Prostate gland (tissue), 2 donors: ENCODE measurements at regions not wholly inside any gene's neighbourhood (a gene's known extent, or its start where the extent isn't known, plus 50 kb on each side); places are given as distances from the start of the nearest gene placed in this dataset.

Experiments
- DNase-seq: peaks from one replicate; pipeline ENCODE4 v3.0.0-alpha.2; 2019; ENCODE audit warnings: low spot score
- H3K27ac ChIP-seq, 2 donors: fragments of 200-600 bp; sonication (generic); 2 replicates each; pipeline ENCODE4 v1.5.1; 2017 to 2019
- H3K27me3 ChIP-seq: fragments of 200-600 bp; sonication (generic); replicated peaks from 2 replicates; pipeline ENCODE4 v1.5.1; 2019; ENCODE audit not compliant: insufficient read depth
- H3K36me3 ChIP-seq, 2 donors: fragments of 200-600 bp; sonication (generic); 1 replicate in 1 of 2; 2 replicates in 1 of 2; pipeline versions ENCODE4 v1.5.1 to v1.8.1; 2017 to 2019
- H3K4me1 ChIP-seq: fragments of 200-600 bp; sonication (generic); replicated peaks from 2 replicates; pipeline ENCODE4 v1.5.1; 2019
- H3K4me3 ChIP-seq, 2 donors: fragments of 200-600 bp; sonication (generic); 2 replicates each; pipeline ENCODE4 v1.5.1; 2017 to 2019
- H3K9me3 ChIP-seq: fragments of 200-600 bp; sonication (generic); 2 replicates; pipeline ENCODE4 v1.5.1; 2017
- POLR2A ChIP-seq: fragments of 450-650 bp; IDR thresholded peaks from one replicate; pipeline ENCODE4 v1.6.1; 2016; ENCODE audit warnings: antibody characterized with exemption, mild to moderate bottlenecking
- POLR2AphosphoS5 ChIP-seq: sonication (generic); formaldehyde crosslinking; IDR thresholded peaks from one replicate; pipeline ENCODE4 v1.6.1; 2017; ENCODE audit warnings: antibody characterized with exemption
- WGBS: methylation state at CpG from one replicate; pipeline ENCODE4 v1.1.5; 2018; 5-methylcytosine and 5-hydroxymethylcytosine counted together
- intact Hi-C: fragments of 100-400 bp; cut with DNase I; formaldehyde crosslinking; loops from one replicate; pipeline ENCODE4 v1.14.2; 2022
- TF ChIP-seq, protein P1 (sequence below), 4 experiments: fragments of 200-600 bp in 2 of 4; fragments of 450-650 bp in 2 of 4; sonication (generic) in 2 of 4; IDR thresholded peaks; 1 replicate in 3 of 4; 2 replicates in 1 of 4; pipeline ENCODE4 v1.5.1; 2016 to 2019; ENCODE audit warnings: antibody characterized with exemption in 4 of 4, mild to moderate bottlenecking in 2 of 4, moderate library complexity in 2 of 4

DNA sequence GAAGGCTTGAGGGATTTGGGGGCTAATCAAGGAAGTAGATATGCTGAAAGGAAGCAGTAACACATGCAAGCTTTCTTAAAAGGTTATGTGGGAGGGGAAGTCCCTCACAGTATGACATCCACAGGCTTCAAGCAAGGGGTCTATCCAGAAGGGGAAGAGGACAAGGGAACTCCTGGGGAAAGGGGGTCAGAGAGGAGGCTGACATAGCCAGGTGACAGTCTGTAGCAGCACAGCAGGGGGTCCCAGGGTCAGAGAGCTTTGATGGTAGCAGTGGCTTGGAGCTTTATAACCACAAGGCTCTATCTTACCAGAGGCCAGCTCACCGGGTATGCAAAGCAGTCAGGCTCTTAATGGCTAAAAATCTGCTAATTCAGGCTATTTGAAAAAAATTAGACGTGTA is 150.6 kb upstream of the NSMCE3 start:
- intact Hi-C loops, result no loop called here
- 67% methylated on average over 2 of the region's 2 CpGs for WGBS
- H3K4me1 ChIP-seq, result no peaks in the 10 kb centered on the region
- TF ChIP-seq POLR2AphosphoS5, result no peak
- TF ChIP-seq POLR2A, result no peak
- TF ChIP-seq, protein P1, sequence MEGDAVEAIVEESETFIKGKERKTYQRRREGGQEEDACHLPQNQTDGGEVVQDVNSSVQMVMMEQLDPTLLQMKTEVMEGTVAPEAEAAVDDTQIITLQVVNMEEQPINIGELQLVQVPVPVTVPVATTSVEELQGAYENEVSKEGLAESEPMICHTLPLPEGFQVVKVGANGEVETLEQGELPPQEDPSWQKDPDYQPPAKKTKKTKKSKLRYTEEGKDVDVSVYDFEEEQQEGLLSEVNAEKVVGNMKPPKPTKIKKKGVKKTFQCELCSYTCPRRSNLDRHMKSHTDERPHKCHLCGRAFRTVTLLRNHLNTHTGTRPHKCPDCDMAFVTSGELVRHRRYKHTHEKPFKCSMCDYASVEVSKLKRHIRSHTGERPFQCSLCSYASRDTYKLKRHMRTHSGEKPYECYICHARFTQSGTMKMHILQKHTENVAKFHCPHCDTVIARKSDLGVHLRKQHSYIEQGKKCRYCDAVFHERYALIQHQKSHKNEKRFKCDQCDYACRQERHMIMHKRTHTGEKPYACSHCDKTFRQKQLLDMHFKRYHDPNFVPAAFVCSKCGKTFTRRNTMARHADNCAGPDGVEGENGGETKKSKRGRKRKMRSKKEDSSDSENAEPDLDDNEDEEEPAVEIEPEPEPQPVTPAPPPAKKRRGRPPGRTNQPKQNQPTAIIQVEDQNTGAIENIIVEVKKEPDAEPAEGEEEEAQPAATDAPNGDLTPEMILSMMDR (IDR thresholded peaks at IDR 0.05), result no peak
- no peak for DNase-seq
- no peak overlapping the region for H3K4me3 ChIP-seq
- no peak overlapping the region for H3K27ac ChIP-seq
- no peaks in the 10 kb centered on the region for H3K27me3 ChIP-seq
- H3K9me3 ChIP-seq, result no peaks in the 10 kb centered on the region
- H3K36me3 ChIP-seq, result no peaks in the 10 kb centered on the region

DNA sequence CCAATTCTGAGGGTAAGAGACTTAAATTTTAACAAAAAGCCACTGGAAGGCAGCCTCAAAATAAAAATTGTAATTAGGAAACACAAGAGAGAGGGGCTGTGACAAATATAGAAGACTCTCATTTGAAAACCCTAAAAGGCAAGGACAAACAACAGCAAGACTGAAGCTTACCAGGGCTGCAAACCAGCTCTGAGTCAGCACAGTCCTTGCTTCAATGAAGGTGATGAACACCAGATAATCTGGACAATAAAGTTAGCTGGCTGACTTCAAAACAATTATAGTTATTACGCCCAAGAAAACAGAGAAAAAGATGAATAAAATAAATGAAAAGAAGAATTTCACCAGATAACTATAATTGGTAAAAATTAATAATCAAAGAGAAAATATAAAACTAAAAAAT is 149.3 kb upstream of the NSMCE3 start:
- TF ChIP-seq, protein P1 (IDR thresholded peaks at IDR 0.05), result no peak
- TF ChIP-seq POLR2AphosphoS5 (no peak), POLR2A (no peak)
- DNase-seq, result no peak
- 93% methylated on average over 1 of the region's 1 CpG for WGBS
- Histone ChIP-seq H3K4me3 (no peak overlapping the region), H3K4me1 (no peaks in the 10 kb centered on the region), H3K27me3 (no peaks in the 10 kb centered on the region), H3K9me3 (no peaks in the 10 kb centered on the region), H3K27ac (no peak overlapping the region), H3K36me3 (no peaks in the 10 kb centered on the region)
- intact Hi-C loops, result no loop called here

DNA sequence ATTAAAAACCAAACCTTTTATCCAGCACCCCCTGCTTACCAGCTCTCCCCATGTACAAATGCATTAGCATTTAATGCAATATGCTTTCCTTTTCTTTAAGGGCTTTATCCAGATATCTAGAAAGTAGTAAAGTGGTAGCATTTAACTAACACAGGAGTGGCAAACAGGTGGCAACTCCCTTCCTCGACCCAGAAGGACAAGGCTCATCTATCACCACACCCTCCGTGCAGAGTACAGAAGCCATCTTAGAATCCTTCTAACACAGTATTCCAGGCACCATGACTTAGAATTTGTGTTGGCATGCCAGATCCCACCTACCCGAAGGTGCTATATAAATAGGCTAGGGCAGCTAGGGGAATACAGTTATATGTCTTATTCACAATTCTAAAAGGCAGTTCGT is 148.6 kb upstream of the NSMCE3 start:
- no peaks in the 10 kb centered on the region for H3K9me3 ChIP-seq
- intact Hi-C loops, result no loop called here
- no peaks in the 10 kb centered on the region for H3K36me3 ChIP-seq
- TF ChIP-seq POLR2A (no peak), POLR2AphosphoS5 (no peak)
- TF ChIP-seq, protein P1 (IDR thresholded peaks at IDR 0.05), result no peak
- no peaks in the 10 kb centered on the region for H3K4me1 ChIP-seq
- no peaks in the 10 kb centered on the region for H3K27me3 ChIP-seq
- no peak overlapping the region for H3K4me3 ChIP-seq
- DNase-seq, result no peak
- H3K27ac ChIP-seq, result no peak overlapping the region
- 90% methylated on average over 4 of the region's 4 CpGs for WGBS

DNA sequence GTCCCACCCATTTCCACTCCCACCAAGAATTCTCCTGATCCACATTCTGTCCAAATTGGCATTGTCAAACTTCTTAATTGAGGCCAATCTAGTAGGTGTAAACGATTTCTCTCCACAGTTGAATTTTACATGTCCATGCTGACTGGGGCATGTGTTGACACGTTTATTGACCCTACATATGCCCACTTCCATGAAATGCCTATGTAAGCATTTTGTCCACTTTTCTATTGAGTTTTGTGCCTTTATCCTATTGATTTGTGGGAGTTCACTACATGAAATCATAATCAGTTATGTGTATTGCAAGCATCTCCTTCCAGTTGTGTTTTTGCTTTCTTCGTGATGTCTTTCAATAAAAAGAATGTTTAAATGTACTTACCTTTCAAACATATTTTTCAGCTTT is 141.7 kb upstream of the NSMCE3 start:
- no peak for DNase-seq
- intact Hi-C loops, result no loop called here
- H3K4me1 ChIP-seq, result no peaks in the 10 kb centered on the region
- H3K4me3 ChIP-seq, result no peak overlapping the region
- no peak overlapping the region for H3K27ac ChIP-seq
- no peaks in the 10 kb centered on the region for H3K9me3 ChIP-seq
- no peaks in the 10 kb centered on the region for H3K27me3 ChIP-seq
- WGBS, result 81% methylated on average over 3 of the region's 3 CpGs
- H3K36me3 ChIP-seq, result no peaks in the 10 kb centered on the region
- TF ChIP-seq POLR2A, result no peak
- TF ChIP-seq POLR2AphosphoS5, result no peak
- TF ChIP-seq, protein P1 (IDR thresholded peaks at IDR 0.05), result no peak

DNA sequence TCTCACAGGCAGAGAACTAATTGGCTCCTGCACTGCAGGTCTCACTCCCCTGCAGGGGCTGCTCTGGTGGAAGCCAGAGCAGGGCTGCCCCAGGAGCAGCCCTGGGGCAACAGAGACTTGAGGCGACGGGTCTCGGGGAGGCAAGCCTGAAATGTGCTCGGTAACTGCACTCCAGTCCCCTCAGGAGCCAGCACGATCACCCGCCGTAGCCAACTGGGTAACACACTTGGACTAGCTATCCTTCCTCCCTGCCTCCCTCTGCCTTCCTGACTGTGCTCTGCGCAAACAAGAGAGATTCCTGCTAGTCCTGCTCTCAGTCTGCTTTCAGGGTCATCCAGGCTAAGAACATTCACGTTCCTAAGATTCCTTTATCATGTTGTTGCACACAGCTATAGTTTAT is 140.7 kb upstream of the NSMCE3 start:
- no peak for DNase-seq
- no peak overlapping the region for H3K27ac ChIP-seq
- no peaks in the 10 kb centered on the region for H3K4me1 ChIP-seq
- H3K4me3 ChIP-seq, result no peak overlapping the region
- H3K27me3 ChIP-seq, result no peaks in the 10 kb centered on the region
- H3K9me3 ChIP-seq, result no peaks in the 10 kb centered on the region
- no peaks in the 10 kb centered on the region for H3K36me3 ChIP-seq
- TF ChIP-seq POLR2A (no peak), POLR2AphosphoS5 (no peak)
- TF ChIP-seq, protein P1 (IDR thresholded peaks at IDR 0.05), result no peak
- intact Hi-C loops, result no loop called here
- 55% methylated on average over 9 of the region's 9 CpGs for WGBS
